Osteoblast (primary cell): ENCODE measurements at regions not wholly inside any gene's neighbourhood (a gene's known extent, or its start where the extent isn't known, plus 50 kb on each side); places are given as distances from the start of the nearest gene placed in this dataset.

ENCODE experiments used
- DNase-seq: peaks from one replicate; pipeline ENCODE4 v3.0.0; 2011; ENCODE audit warnings: low spot score, mixed read lengths; ENCODE audit not compliant: insufficient read length; ENCODE audit errors: missing footprints
- H2AFZ ChIP-seq: 2 replicates; pipeline ENCODE4 v1.6.0; 2011; ENCODE audit warnings: mild to moderate bottlenecking, low read length
- H3K27ac ChIP-seq: 2 replicates; pipeline ENCODE4 v1.5.1; 2011; ENCODE audit warnings: mild to moderate bottlenecking, low read depth, low read length, moderate library complexity
- H3K27me3 ChIP-seq: 2 replicates; pipeline ENCODE4 v1.6.0; 2012; ENCODE audit warnings: mild to moderate bottlenecking, control low read depth, inconsistent platforms, low read length, moderate library complexity; ENCODE audit not compliant: insufficient read depth
- H3K36me3 ChIP-seq: 2 replicates; pipeline ENCODE4 v1.5.1; 2011; ENCODE audit warnings: mild to moderate bottlenecking, low read length, control low read depth, moderate library complexity; ENCODE audit not compliant: insufficient read depth
- H3K4me1 ChIP-seq: 2 replicates; pipeline ENCODE4 v1.5.1; 2011; ENCODE audit warnings: mild to moderate bottlenecking, low read length, control low read depth, moderate library complexity; ENCODE audit not compliant: insufficient read depth
- H3K4me2 ChIP-seq: 2 replicates; pipeline ENCODE4 v1.6.0; 2011; ENCODE audit warnings: mild to moderate bottlenecking, low read length; ENCODE audit not compliant: insufficient read depth
- H3K4me3 ChIP-seq: fragments of 200-600 bp; sonication (generic); 3 replicates; pipeline ENCODE4 v1.5.1; 2012; ENCODE audit warnings: mild to moderate bottlenecking, low read length, inconsistent platforms; ENCODE audit not compliant: insufficient read depth
- H3K79me2 ChIP-seq: 2 replicates; pipeline ENCODE4 v1.6.0; 2012; ENCODE audit warnings: mild to moderate bottlenecking, low read length, control low read depth, inconsistent platforms; ENCODE audit not compliant: insufficient read depth
- H3K9me3 ChIP-seq: 2 replicates; pipeline ENCODE4 v1.5.1; 2011; ENCODE audit warnings: low read depth, low read length, control low read depth
- H4K20me1 ChIP-seq: 2 replicates; pipeline ENCODE4 v1.6.0; 2012; ENCODE audit warnings: mild to moderate bottlenecking, low read length, control low read depth; ENCODE audit not compliant: insufficient read depth
- TF ChIP-seq, protein P1 (sequence below): IDR thresholded peaks from 2 replicates; pipeline ENCODE4 v1.5.1; 2011; ENCODE audit warnings: mild to moderate bottlenecking, low read depth, low read length, moderate library complexity; ENCODE audit errors: extremely low read depth

DNA sequence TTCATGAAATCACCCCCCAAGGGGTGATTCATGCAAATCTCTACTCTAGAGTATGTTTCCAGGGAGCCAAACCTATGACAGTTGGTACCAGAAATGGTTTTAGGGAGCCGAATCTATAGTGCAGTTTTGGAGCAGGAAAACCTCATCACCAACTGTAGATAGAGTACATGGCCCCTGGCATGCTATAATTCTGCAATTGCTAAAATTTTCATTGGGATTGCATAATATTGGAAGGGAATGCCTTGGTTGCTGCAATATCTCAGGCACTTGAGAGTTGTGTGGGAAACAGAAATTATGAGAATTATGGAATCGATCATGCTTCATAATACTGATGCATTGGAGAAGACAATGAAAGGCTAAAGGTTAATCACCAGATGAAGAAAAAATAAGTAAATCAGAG lies 148.2 kb upstream of the PLPPR1 start:
- TF ChIP-seq, protein P1, sequence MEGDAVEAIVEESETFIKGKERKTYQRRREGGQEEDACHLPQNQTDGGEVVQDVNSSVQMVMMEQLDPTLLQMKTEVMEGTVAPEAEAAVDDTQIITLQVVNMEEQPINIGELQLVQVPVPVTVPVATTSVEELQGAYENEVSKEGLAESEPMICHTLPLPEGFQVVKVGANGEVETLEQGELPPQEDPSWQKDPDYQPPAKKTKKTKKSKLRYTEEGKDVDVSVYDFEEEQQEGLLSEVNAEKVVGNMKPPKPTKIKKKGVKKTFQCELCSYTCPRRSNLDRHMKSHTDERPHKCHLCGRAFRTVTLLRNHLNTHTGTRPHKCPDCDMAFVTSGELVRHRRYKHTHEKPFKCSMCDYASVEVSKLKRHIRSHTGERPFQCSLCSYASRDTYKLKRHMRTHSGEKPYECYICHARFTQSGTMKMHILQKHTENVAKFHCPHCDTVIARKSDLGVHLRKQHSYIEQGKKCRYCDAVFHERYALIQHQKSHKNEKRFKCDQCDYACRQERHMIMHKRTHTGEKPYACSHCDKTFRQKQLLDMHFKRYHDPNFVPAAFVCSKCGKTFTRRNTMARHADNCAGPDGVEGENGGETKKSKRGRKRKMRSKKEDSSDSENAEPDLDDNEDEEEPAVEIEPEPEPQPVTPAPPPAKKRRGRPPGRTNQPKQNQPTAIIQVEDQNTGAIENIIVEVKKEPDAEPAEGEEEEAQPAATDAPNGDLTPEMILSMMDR, result no peak
- Histone ChIP-seq H2AFZ (no peak overlapping the region), H3K36me3 (no peaks in the 10 kb centered on the region), H3K27ac (no peak overlapping the region), H3K4me3 (no peak overlapping the region), H4K20me1 (no peaks in the 10 kb centered on the region), H3K79me2 (no peaks in the 10 kb centered on the region), H3K4me1 (no peaks in the 10 kb centered on the region), H3K27me3 (no peaks in the 10 kb centered on the region), H3K9me3 (no peaks in the 10 kb centered on the region), H3K4me2 (no peak overlapping the region)
- no peak for DNase-seq

- H3K9me3 ChIP-seq, result peaks cover 4% of the 10 kb centered on the region
- DNase-seq, result no peak
Observed at GRCh38 chr9:100884518-100884917, 144.0 kb upstream of the PLPPR1 start.

DNA sequence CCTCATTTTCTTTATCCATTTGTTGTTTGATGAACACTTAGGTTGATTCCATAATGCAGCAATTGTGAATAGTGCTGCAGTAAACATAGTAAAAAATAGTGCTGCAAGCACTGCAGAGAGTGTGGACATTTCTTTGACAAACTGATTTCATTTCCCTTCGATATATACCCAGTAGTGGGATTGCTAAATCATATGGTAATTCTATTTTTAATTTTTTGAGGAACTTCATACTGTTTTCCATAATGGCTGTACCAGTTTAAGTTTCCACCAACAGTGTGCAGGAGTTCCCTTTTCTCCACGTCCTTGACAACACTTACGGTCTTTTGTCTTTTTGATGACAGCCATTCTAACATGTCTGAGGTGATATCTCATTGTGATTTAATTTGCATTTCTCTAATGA lies 138.2 kb upstream of the PLPPR1 start:
- H3K36me3 ChIP-seq, result no peaks in the 10 kb centered on the region
- peaks cover 7% of the 10 kb centered on the region for H3K9me3 ChIP-seq
- H3K79me2 ChIP-seq, result no peaks in the 10 kb centered on the region
- H3K4me2 ChIP-seq, result no peak overlapping the region
- no peak overlapping the region for H2AFZ ChIP-seq
- no peaks in the 10 kb centered on the region for H3K27me3 ChIP-seq
- TF ChIP-seq, protein P1, result no peak
- H4K20me1 ChIP-seq, result no peaks in the 10 kb centered on the region
- H3K27ac ChIP-seq, result no peak overlapping the region
- no peaks in the 10 kb centered on the region for H3K4me1 ChIP-seq
- no peak overlapping the region for H3K4me3 ChIP-seq
- DNase-seq, result no peak

More at GRCh38 chr9:100884518-100884917, 144.0 kb upstream of the PLPPR1 start:
- Histone ChIP-seq H3K4me2 (no peak overlapping the region), H4K20me1 (no peaks in the 10 kb centered on the region), H3K4me3 (no peak overlapping the region), H3K27ac (no peak overlapping the region), H3K36me3 (no peaks in the 10 kb centered on the region), H3K4me1 (no peaks in the 10 kb centered on the region), H3K79me2 (no peaks in the 10 kb centered on the region), H3K27me3 (no peaks in the 10 kb centered on the region), H2AFZ (no peak overlapping the region)
- TF ChIP-seq, protein P1, result no peak

- Histone ChIP-seq H3K9me3 (no peaks in the 10 kb centered on the region), H3K36me3 (no peaks in the 10 kb centered on the region), H2AFZ (no peak overlapping the region), H3K4me2 (no peak overlapping the region), H3K4me3 (no peak overlapping the region), H3K4me1 (no peaks in the 10 kb centered on the region), H3K27ac (no peak overlapping the region), H3K79me2 (no peaks in the 10 kb centered on the region), H4K20me1 (no peaks in the 10 kb centered on the region), H3K27me3 (no peaks in the 10 kb centered on the region)
- no peak for DNase-seq
- TF ChIP-seq, protein P1, result no peak
Observed at GRCh38 chr9:100911273-100911672, 117.3 kb upstream of the PLPPR1 start.
